ENCODE measurements at regions not wholly inside any gene's neighbourhood (a gene's known extent, or its start where the extent isn't known, plus 50 kb on each side); places are given as distances from the start of the nearest gene placed in this dataset.
"Not testable (repeated sequence)": the region's sequence is repeated elsewhere in the genome, so short reads cannot be mapped to it uniquely, and the experiment has no call there.

GRCh38 chr14:51365241-51365965 lies 125.4 kb downstream of the TMX1 start:
- intact Hi-C loops (cut with micrococcal nuclease; ENCODE audit: unreplicated experiment), result no loop called here

GRCh38 chr14:51366460-51366859 lies 126.4 kb downstream of the TMX1 start:
- H3K27me3 ChIP-seq (ENCODE audit: control insufficient read depth in 1 of 2, insufficient read depth in 2 of 2, low read length in 2 of 2); H3K36me3 ChIP-seq (replicated peaks in 1 of 2; ENCODE audit: control insufficient read depth in 1 of 2, insufficient read depth in 2 of 2, low read length in 2 of 2); H3K4me3 ChIP-seq (replicated peaks in 1 of 3; ENCODE audit: insufficient read depth in 1 of 3, low read depth in 2 of 3, low read length in 3 of 3); in situ Hi-C loops (cut with HindIII; ENCODE audit: extremely low pct_ligation_motif_present, low pct_unique_long_range_greater_than_20kb); H4K20me1 ChIP-seq (ENCODE audit: insufficient read depth, low read length); H3K9ac ChIP-seq (ENCODE audit: insufficient read depth, low read depth, low read length); DNase-seq (ENCODE audit: low spot score); H2AFZ ChIP-seq (ENCODE audit: low read length); ATAC-seq; FAIRE-seq; H3K27ac ChIP-seq (ENCODE audit: extremely low read length, insufficient read depth, low read length); H3K4me2 ChIP-seq (ENCODE audit: low read depth, low read length); POLR2A ChIA-PET; H3K9me3 ChIP-seq (ENCODE audit: low read length); CTCF ChIA-PET (ENCODE audit: low intra/inter-chr PET ratio, low total read pairs); H3K79me2 ChIP-seq (ENCODE audit: insufficient read depth, low read length); H3K4me1 ChIP-seq (ENCODE audit: insufficient read depth, low read length); BruUV-seq (replicated peaks); intact Hi-C loops (cut with micrococcal nuclease; ENCODE audit: unreplicated experiment): not testable (repeated sequence)
- 80% methylated on average over 14 of the region's 14 CpGs for whole genome bisulfite sequencing (ENCODE audit: low lambda C conversion rate)

More at GRCh38 chr14:51365241-51365965, 125.4 kb downstream of the TMX1 start:
- Histone ChIP-seq H3K79me2 (ENCODE audit: insufficient read depth, low read length) (no peaks in the 10 kb centered on the region), H3K36me3 (replicated peaks in 1 of 2; ENCODE audit: control insufficient read depth in 1 of 2, insufficient read depth in 2 of 2, low read length in 2 of 2) (no peaks in the 10 kb centered on the region), H2AFZ (ENCODE audit: low read length) (no peak overlapping the region), H4K20me1 (ENCODE audit: insufficient read depth, low read length) (no peaks in the 10 kb centered on the region), H3K4me2 (ENCODE audit: low read depth, low read length) (no peak overlapping the region), H3K9me3 (ENCODE audit: low read length) (no peaks in the 10 kb centered on the region), H3K27ac (ENCODE audit: extremely low read length, insufficient read depth, low read length) (no peak overlapping the region), H3K27me3 (ENCODE audit: control insufficient read depth in 1 of 2, insufficient read depth in 2 of 2, low read length in 2 of 2) (peaks cover 2 to 5% of the 10 kb centered on the region in 2 experiments; a peak in 1 of 5 replicates), H3K9ac (ENCODE audit: insufficient read depth, low read depth, low read length) (no peak overlapping the region), H3K4me3 (replicated peaks in 1 of 3; ENCODE audit: insufficient read depth in 1 of 3, low read depth in 2 of 3, low read length in 3 of 3) (no peak overlapping the region), H3K4me1 (ENCODE audit: insufficient read depth, low read length) (no peaks in the 10 kb centered on the region; the same call in 1 of the 2 replicates)
- no TSS peak for BruUV-seq (replicated peaks)
- no peak for ATAC-seq
- WGBS (ENCODE audit: low lambda C conversion rate), result 53% methylated on average over 7 of the region's 7 CpGs
- no peak for DNase-seq (ENCODE audit: low spot score)
- FAIRE-seq, result no peak
- POLR2A ChIA-PET, result no interaction called here
- CTCF ChIA-PET (ENCODE audit: low intra/inter-chr PET ratio, low total read pairs), result no interaction called here
- TF ChIP-seq ZKSCAN5 (CRISPR knock-in tag; IDR thresholded peaks at IDR 0.05) (no peak), FUBP1 (CRISPR knock-in tag; IDR thresholded peaks at IDR 0.05; ENCODE audit: borderline replicate concordance) (no peak), NR2C2 (CRISPR knock-in tag; IDR thresholded peaks at IDR 0.05; ENCODE audit: borderline replicate concordance) (no peak), ZEB1 (IDR thresholded peaks at IDR 0.05; ENCODE audit: insufficient replicate concordance, low read depth) (no peak)
- in situ Hi-C loops (cut with HindIII; ENCODE audit: extremely low pct_ligation_motif_present, low pct_unique_long_range_greater_than_20kb), result no loop called here

Measured in HepG2 (cell line).